Tibial nerve (tissue), 4 donors: ENCODE measurements at regions not wholly inside any gene's neighbourhood (a gene's known extent, or its start where the extent isn't known, plus 50 kb on each side); places are given as distances from the start of the nearest gene placed in this dataset.

Source experiments
- DNase-seq, 2 donors: peaks; one replicate each; pipeline ENCODE4 v3.0.0-alpha.2; 2019; ENCODE audit warnings: low spot score in 2 of 2
- H3K27ac ChIP-seq, 4 donors: fragments of 200-600 bp; sonication (generic) in 3 of 4; one replicate each; pipeline ENCODE4 v1.5.1; 2017 to 2019; ENCODE audit warnings: mild to moderate bottlenecking in 1 of 4
- H3K27me3 ChIP-seq, 2 donors: fragments of 200-600 bp; sonication (generic) in 1 of 2; one replicate each; pipeline versions ENCODE4 v1.5.1 to v1.6.0; 2017 to 2019
- H3K36me3 ChIP-seq, 3 donors: fragments of 200-600 bp; sonication (generic); one replicate each; pipeline ENCODE4 v1.5.1; 2018 to 2019
- H3K4me1 ChIP-seq, 4 donors: fragments of 200-600 bp; sonication (generic) in 3 of 4; one replicate each; pipeline ENCODE4 v1.5.1; 2017 to 2019
- H3K4me3 ChIP-seq, 4 donors: fragments of 200-600 bp; sonication (generic) in 3 of 4; one replicate each; pipeline ENCODE4 v1.5.1; 2017 to 2019; ENCODE audit warnings: mild to moderate bottlenecking in 1 of 4, moderate library complexity in 1 of 4
- H3K9me3 ChIP-seq, 4 donors: fragments of 200-600 bp; sonication (generic) in 3 of 4; one replicate each; pipeline ENCODE4 v1.5.1; 2017 to 2019
- EP300 ChIP-seq, 2 donors: sonication (generic); formaldehyde crosslinking; IDR thresholded peaks; one replicate each; pipeline ENCODE4 v1.6.1; 2017; ENCODE audit warnings: antibody characterized with exemption in 2 of 2, mild to moderate bottlenecking in 1 of 2
- POLR2A ChIP-seq, 2 donors: fragments of 450-650 bp; IDR thresholded peaks; one replicate each; pipeline ENCODE4 v1.6.1; 2017; ENCODE audit warnings: antibody characterized with exemption in 2 of 2, mild to moderate bottlenecking in 2 of 2, moderate library complexity in 2 of 2
- WGBS, 2 donors: methylation state at CpG; one replicate each; pipeline ENCODE4 v1.1.5; 2018; 5-methylcytosine and 5-hydroxymethylcytosine counted together
- TF ChIP-seq, protein P1 (sequence below), 5 experiments: fragments of 200-600 bp in 3 of 5; fragments of 450-650 bp in 2 of 5; sonication (generic) in 3 of 5; IDR thresholded peaks; one replicate each; pipeline ENCODE4 v1.5.1; 2016 to 2019; ENCODE audit warnings: antibody characterized with exemption in 5 of 5, mild to moderate bottlenecking in 3 of 5, moderate library complexity in 2 of 5

DNA sequence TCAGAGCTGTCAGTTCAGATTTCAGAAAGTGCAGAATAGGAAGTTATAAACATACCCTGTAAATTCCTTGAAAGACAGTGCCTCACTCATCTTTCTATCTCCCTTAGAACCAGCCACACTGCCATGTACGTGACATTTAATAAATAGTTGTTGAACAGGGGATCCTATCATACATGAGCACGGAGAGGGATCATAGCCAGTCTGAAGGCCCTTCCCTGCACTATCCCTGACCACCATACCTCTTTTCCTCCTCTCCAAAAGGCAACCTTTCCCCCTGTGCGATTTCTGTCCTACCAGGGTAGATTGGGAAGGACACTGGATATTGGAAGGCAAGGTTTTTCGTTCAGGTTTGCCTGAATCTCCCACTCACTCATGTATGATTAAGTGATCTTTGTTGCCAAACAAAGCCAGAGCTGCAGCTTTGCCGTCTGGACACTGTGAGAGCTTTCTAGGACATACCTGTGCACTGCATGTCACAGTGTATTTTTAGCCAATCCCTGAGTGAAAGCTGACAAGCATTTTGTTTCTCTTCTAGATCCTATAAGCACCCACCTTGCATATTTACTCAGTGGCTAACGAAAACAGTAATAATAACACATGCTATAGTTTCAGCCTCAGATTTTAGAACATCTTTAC is 986.5 kb upstream of the WWC1 start:
- DNase-seq: no peak
- no peaks in the 10 kb centered on the region for H3K9me3 ChIP-seq
- no peak for TF ChIP-seq EP300 (IDR thresholded peaks at IDR 0.05)
- no peak for TF ChIP-seq POLR2A (IDR thresholded peaks at IDR 0.05)
- TF ChIP-seq, protein P1, sequence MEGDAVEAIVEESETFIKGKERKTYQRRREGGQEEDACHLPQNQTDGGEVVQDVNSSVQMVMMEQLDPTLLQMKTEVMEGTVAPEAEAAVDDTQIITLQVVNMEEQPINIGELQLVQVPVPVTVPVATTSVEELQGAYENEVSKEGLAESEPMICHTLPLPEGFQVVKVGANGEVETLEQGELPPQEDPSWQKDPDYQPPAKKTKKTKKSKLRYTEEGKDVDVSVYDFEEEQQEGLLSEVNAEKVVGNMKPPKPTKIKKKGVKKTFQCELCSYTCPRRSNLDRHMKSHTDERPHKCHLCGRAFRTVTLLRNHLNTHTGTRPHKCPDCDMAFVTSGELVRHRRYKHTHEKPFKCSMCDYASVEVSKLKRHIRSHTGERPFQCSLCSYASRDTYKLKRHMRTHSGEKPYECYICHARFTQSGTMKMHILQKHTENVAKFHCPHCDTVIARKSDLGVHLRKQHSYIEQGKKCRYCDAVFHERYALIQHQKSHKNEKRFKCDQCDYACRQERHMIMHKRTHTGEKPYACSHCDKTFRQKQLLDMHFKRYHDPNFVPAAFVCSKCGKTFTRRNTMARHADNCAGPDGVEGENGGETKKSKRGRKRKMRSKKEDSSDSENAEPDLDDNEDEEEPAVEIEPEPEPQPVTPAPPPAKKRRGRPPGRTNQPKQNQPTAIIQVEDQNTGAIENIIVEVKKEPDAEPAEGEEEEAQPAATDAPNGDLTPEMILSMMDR (IDR thresholded peaks at IDR 0.05): no peak
- H3K27ac ChIP-seq: no peak overlapping the region
- 69% methylated on average over 6 of the region's 6 CpGs for WGBS, 2 donors
- H3K4me1 ChIP-seq: no peaks in the 10 kb centered on the region
- H3K27me3 ChIP-seq: no peaks in the 10 kb centered on the region
- H3K4me3 ChIP-seq: no peak overlapping the region
- H3K36me3 ChIP-seq: no peaks in the 10 kb centered on the region

- 55 to 61% methylated on average over 9 of the region's 9 CpGs for WGBS, 2 donors
- TF ChIP-seq, protein P1 (IDR thresholded peaks at IDR 0.05): no peak
- TF ChIP-seq EP300 (IDR thresholded peaks at IDR 0.05) (no peak), POLR2A (IDR thresholded peaks at IDR 0.05) (no peak)
- DNase-seq: no peak
These were observed 985.7 kb upstream of the WWC1 start for GRCh38 chr5:167305591-167306213.

GRCh38 chr5:167307042-167307441 is 984.4 kb upstream of the WWC1 start:
- TF ChIP-seq, protein P1 (IDR thresholded peaks at IDR 0.05): no peak
- TF ChIP-seq EP300 (IDR thresholded peaks at IDR 0.05) (no peak), POLR2A (IDR thresholded peaks at IDR 0.05) (no peak)
- Histone ChIP-seq H3K36me3 (no peaks in the 10 kb centered on the region), H3K9me3 (no peaks in the 10 kb centered on the region), H3K4me1 (no peaks in the 10 kb centered on the region), H3K4me3 (no peak overlapping the region), H3K27me3 (no peaks in the 10 kb centered on the region), H3K27ac (no peak overlapping the region)
- DNase-seq: no peak
- WGBS, 2 donors: 86 to 88% methylated on average over 4 of the region's 4 CpGs

More at GRCh38 chr5:167305591-167306213, 985.7 kb upstream of the WWC1 start:
- Histone ChIP-seq H3K36me3 (no peaks in the 10 kb centered on the region), H3K4me1 (no peaks in the 10 kb centered on the region), H3K27ac (no peak overlapping the region), H3K4me3 (no peak overlapping the region), H3K27me3 (no peaks in the 10 kb centered on the region), H3K9me3 (no peaks in the 10 kb centered on the region)

DNA sequence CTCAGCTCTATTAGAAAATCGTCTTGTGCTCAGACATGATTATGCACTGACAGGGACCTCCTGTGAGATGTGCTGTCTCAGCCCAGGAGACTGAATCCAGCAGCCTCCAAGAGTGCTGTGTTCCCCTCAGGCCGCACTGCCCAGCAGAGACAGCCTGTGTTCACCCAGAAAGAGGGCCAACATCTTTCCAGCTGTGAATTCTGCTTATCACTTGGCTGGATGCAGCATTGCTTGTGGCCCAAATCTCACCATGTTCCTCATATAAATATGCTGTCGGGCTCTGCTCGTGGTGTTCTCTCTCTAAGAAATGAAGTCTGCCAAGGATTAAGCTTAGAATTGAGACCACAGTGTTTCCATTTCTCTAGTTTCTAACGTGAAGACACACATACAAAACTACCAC is 983.0 kb upstream of the WWC1 start:
- no peak for DNase-seq
- Histone ChIP-seq H3K27me3 (no peaks in the 10 kb centered on the region), H3K27ac (no peak overlapping the region), H3K36me3 (no peaks in the 10 kb centered on the region), H3K9me3 (no peaks in the 10 kb centered on the region), H3K4me1 (no peaks in the 10 kb centered on the region), H3K4me3 (no peak overlapping the region)
- TF ChIP-seq POLR2A (IDR thresholded peaks at IDR 0.05): no peak
- no peak for TF ChIP-seq EP300 (IDR thresholded peaks at IDR 0.05)
- TF ChIP-seq, protein P1 (IDR thresholded peaks at IDR 0.05): no peak
- 88 to 90% methylated on average over 5 of the region's 5 CpGs for whole genome bisulfite sequencing, 2 donors

- 77 to 84% methylated on average over 8 of the region's 8 CpGs for WGBS, 2 donors
- Histone ChIP-seq H3K36me3 (no peaks in the 10 kb centered on the region), H3K27me3 (no peaks in the 10 kb centered on the region), H3K4me3 (no peak overlapping the region), H3K27ac (no peak overlapping the region), H3K9me3 (no peaks in the 10 kb centered on the region), H3K4me1 (no peaks in the 10 kb centered on the region)
- no peak for DNase-seq
- TF ChIP-seq, protein P1 (IDR thresholded peaks at IDR 0.05): no peak
- no peak for TF ChIP-seq POLR2A (IDR thresholded peaks at IDR 0.05)
These were observed 981.4 kb upstream of the WWC1 start for GRCh38 chr5:167309941-167310517.
